Mesothelial cell of epicardium (in vitro differentiated cells): ENCODE measurements at regions not wholly inside any gene's neighbourhood (a gene's known extent, or its start where the extent isn't known, plus 50 kb on each side); places are given as distances from the start of the nearest gene placed in this dataset.
A peak's percentile ranks its signal among the peaks of the same experiment; 100 is the strongest.

Source experiments
- DNase-seq, 2 experiments: peaks; one replicate each; pipeline ENCODE4 v3.0.0; 2021; ENCODE audit warnings: low spot score in 2 of 2; ENCODE audit not compliant: unreplicated experiment in 2 of 2
- H3K27ac Mint-ChIP-seq: 2 replicates; pipeline ENCODE4 v1.8.0; 2021; ENCODE audit warnings: mixed read lengths
- H3K27me3 Mint-ChIP-seq: 2 replicates; pipeline ENCODE4 v1.8.0; 2021; ENCODE audit warnings: low read depth, mixed read lengths
- H3K36me3 Mint-ChIP-seq: 2 replicates; pipeline ENCODE4 v1.8.0; 2021; ENCODE audit warnings: mixed read lengths
- H3K4me1 Mint-ChIP-seq: 2 replicates; pipeline ENCODE4 v1.8.0; 2021; ENCODE audit warnings: mixed read lengths
- H3K4me3 Mint-ChIP-seq: 2 replicates; pipeline ENCODE4 v1.8.0; 2021; ENCODE audit warnings: mild to moderate bottlenecking, moderate library complexity, mixed read lengths
- H3K9me3 Mint-ChIP-seq: 2 replicates; pipeline ENCODE4 v1.8.0; 2021; ENCODE audit warnings: mixed read lengths
- TF ChIP-seq, protein P1 (sequence below): fragments of 200-600 bp; sonication (generic); IDR thresholded peaks from one replicate; pipeline ENCODE4 v1.5.0; 2021; ENCODE audit warnings: antibody characterized with exemption; ENCODE audit not compliant: unreplicated experiment

GRCh38 chr12:43221216-43221615 is 330.8 kb downstream of the ADAMTS20 start:
- Mint-ChIP-seq H3K27me3 (no peaks in the 10 kb centered on the region), H3K4me1 (peaks cover 21% of the 10 kb centered on the region), H3K4me3 (no peak overlapping the region), H3K9me3 (peaks cover 6% of the 10 kb centered on the region), H3K36me3 (no peaks in the 10 kb centered on the region), H3K27ac (no peak overlapping the region)
- TF ChIP-seq, protein P1, sequence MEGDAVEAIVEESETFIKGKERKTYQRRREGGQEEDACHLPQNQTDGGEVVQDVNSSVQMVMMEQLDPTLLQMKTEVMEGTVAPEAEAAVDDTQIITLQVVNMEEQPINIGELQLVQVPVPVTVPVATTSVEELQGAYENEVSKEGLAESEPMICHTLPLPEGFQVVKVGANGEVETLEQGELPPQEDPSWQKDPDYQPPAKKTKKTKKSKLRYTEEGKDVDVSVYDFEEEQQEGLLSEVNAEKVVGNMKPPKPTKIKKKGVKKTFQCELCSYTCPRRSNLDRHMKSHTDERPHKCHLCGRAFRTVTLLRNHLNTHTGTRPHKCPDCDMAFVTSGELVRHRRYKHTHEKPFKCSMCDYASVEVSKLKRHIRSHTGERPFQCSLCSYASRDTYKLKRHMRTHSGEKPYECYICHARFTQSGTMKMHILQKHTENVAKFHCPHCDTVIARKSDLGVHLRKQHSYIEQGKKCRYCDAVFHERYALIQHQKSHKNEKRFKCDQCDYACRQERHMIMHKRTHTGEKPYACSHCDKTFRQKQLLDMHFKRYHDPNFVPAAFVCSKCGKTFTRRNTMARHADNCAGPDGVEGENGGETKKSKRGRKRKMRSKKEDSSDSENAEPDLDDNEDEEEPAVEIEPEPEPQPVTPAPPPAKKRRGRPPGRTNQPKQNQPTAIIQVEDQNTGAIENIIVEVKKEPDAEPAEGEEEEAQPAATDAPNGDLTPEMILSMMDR: no peak
- no peak for DNase-seq

- Mint-ChIP-seq H3K27ac (no peak overlapping the region), H3K4me3 (no peak overlapping the region)
Observed at GRCh38 chr12:43216490-43216889, 335.5 kb downstream of the ADAMTS20 start.

GRCh38 chr12:43214166-43214565 is 337.8 kb downstream of the ADAMTS20 start:
- Mint-ChIP-seq H3K4me1 (peaks cover 53% of the 10 kb centered on the region), H3K27me3 (no peaks in the 10 kb centered on the region), H3K9me3 (no peaks in the 10 kb centered on the region), H3K36me3 (no peaks in the 10 kb centered on the region), H3K4me3 (no peak overlapping the region), H3K27ac (no peak overlapping the region)
- no peak for DNase-seq
- TF ChIP-seq, protein P1: no peak

More at GRCh38 chr12:43216490-43216889, 335.5 kb downstream of the ADAMTS20 start:
- H3K4me1 Mint-ChIP-seq: peaks cover 51% of the 10 kb centered on the region
- H3K9me3 Mint-ChIP-seq: no peaks in the 10 kb centered on the region
- TF ChIP-seq, protein P1: no peak
- H3K36me3 Mint-ChIP-seq: no peaks in the 10 kb centered on the region
- H3K27me3 Mint-ChIP-seq: no peaks in the 10 kb centered on the region
- DNase-seq: no peak

DNA sequence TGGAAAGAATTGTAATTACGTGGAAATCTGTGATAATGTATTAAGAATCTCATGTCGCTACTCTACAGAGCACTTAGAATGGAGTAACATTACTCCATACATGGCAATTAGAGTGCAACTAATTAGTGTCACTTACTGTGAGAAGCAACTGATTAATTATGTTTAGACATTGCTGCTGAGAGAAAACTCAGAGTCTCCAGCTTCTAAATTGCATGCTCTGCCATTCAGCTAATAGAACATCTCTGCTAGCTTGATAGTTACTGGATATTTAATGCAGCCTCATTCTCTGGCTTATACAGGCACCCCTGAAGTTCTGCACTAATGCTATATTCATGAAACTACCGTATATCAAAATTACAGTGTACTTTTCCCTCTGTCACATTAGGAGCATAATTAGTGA is 338.4 kb downstream of the ADAMTS20 start:
- no peaks in the 10 kb centered on the region for H3K9me3 Mint-ChIP-seq
- TF ChIP-seq, protein P1: no peak
- no peaks in the 10 kb centered on the region for H3K36me3 Mint-ChIP-seq
- no peak for DNase-seq
- H3K4me3 Mint-ChIP-seq: no peak overlapping the region
- no peaks in the 10 kb centered on the region for H3K27me3 Mint-ChIP-seq
- H3K4me1 Mint-ChIP-seq: peaks cover 53% of the 10 kb centered on the region
- H3K27ac Mint-ChIP-seq: no peak overlapping the region

DNA sequence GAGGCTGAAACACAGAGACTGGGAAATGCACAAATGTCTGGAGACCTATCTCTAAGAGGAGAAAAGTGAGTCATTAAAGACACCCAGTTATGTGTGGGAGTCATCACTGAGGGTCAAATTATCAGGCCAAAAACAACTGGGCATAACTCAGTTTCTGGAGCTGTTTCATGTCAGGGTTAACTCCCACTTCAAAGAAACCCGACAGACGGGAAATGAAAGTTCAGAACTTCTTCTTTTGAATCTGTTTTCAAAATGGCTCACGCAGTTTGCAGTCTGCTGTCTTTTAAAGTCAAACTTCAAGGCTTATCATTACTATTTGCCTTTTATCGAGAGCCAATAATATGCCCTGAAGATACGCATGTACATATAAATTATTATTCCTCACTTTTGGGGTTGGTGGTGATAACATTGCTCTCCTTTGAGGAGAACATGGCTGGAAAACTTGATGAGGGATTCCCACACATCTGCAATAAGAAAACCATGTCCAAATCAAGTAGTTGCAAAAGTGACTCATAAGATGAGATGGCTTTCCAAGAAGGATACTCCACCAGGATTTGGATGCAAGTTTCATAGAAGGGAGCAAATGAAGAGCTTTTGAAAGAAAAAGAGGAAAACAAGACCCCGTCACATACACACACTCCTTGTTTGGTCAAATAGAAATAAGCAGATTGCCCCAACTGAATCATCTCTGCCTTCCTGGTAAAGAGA is 341.4 kb downstream of the ADAMTS20 start:
- DNase-seq: no peak
- Mint-ChIP-seq H3K4me1 (peaks cover 45% of the 10 kb centered on the region), H3K4me3 (no peak overlapping the region), H3K36me3 (peaks cover 3% of the 10 kb centered on the region), H3K27me3 (no peaks in the 10 kb centered on the region), H3K9me3 (peaks cover 14% of the 10 kb centered on the region), H3K27ac (peak overlapping the region; percentile 81)
- TF ChIP-seq, protein P1: no peak
